OCI-LY1 (cell line): ENCODE measurements at regions not wholly inside any gene's neighbourhood (a gene's known extent, or its start where the extent isn't known, plus 50 kb on each side); places are given as distances from the start of the nearest gene placed in this dataset.

Source experiments
- CTCF ChIP-seq: fragments of 200-600 bp; sonication (generic), shearing (Covaris generic); IDR thresholded peaks from 2 replicates; pipeline ENCODE4 v1.5.1; 2017; ENCODE audit warnings: mild to moderate bottlenecking, antibody characterized with exemption, low read length, moderate library complexity, mixed read lengths
- EZH2 ChIP-seq: fragments of 200-600 bp; sonication (generic), shearing (Covaris generic); IDR thresholded peaks from 2 replicates; pipeline ENCODE4 v1.8.0; 2017; ENCODE audit warnings: borderline replicate concordance, mixed run types, mild to moderate bottlenecking, antibody characterized with exemption, low read length, moderate library complexity, mixed read lengths

DNA sequence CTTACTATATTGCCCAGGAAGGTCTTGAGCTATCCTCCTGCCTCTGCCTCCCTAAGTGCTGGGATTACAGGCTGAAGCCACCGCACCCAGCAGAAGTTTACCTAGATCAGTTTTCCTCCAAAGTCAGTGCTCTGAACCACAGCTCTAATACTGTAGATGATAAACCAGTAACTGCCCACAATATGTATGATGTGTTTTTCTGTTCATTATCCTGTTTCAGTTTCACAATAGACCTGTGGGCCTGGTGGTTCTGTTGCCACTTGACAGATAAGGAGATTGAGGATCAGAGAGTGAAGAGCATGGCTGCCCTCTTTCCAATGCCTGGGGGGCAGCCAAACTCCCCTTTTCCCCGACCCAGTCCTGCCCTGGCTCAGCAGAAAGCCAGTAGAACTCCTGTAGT lies 87.0 kb downstream of the EFNB1 start:
- no peak for TF ChIP-seq CTCF
- TF ChIP-seq EZH2: no peak
